GM19455 (cell line): ENCODE measurements at regions not wholly inside any gene's neighbourhood (a gene's known extent, or its start where the extent isn't known, plus 50 kb on each side); places are given as distances from the start of the nearest gene placed in this dataset.
"Not testable (repeated sequence)": the region's sequence is repeated elsewhere in the genome, so short reads cannot be mapped to it uniquely, and the experiment has no call there.

Source experiments
- ATAC-seq: cut with Tn5 transposase; IDR thresholded peaks from one replicate; pipeline ENCODE4 v1.9.1; 2021; ENCODE audit not compliant: unreplicated experiment

GRCh38 chr9:115766370-115766955 is 387.1 kb upstream of the PAPPA start:
- ATAC-seq, result no peak

GRCh38 chr9:115770521-115770920 is 383.1 kb upstream of the PAPPA start:
- no peak for ATAC-seq

GRCh38 chr9:115775659-115776058 is 377.9 kb upstream of the PAPPA start:
- ATAC-seq, result no peak

- ATAC-seq, result no peak
Observed at GRCh38 chr9:115777610-115778009, 376.0 kb upstream of the PAPPA start.

GRCh38 chr9:115781070-115781736 is 372.4 kb upstream of the PAPPA start:
- no peak for ATAC-seq

- no peak for ATAC-seq
Observed at GRCh38 chr9:115786321-115786720, 367.3 kb upstream of the PAPPA start.

- no peak for ATAC-seq
Observed at GRCh38 chr9:115790520-115790919, 363.1 kb upstream of the PAPPA start.

- no peak for ATAC-seq
Observed at GRCh38 chr9:115794921-115795475, 358.6 kb upstream of the PAPPA start.

- ATAC-seq, result no peak
Observed at GRCh38 chr9:115799734-115800133, 353.9 kb upstream of the PAPPA start.

GRCh38 chr9:115804206-115804605 is 349.4 kb upstream of the PAPPA start:
- ATAC-seq, result no peak

GRCh38 chr9:115808108-115808507 is 345.5 kb upstream of the PAPPA start:
- no peak for ATAC-seq

- no peak for ATAC-seq
Observed at GRCh38 chr9:115808695-115809094, 344.9 kb upstream of the PAPPA start.

- no peak for ATAC-seq
Observed at GRCh38 chr9:115810166-115810565, 343.4 kb upstream of the PAPPA start.

GRCh38 chr9:115814081-115814480 is 339.5 kb upstream of the PAPPA start:
- ATAC-seq, result no peak

GRCh38 chr9:115815786-115816185 is 337.8 kb upstream of the PAPPA start:
- no peak for ATAC-seq

- ATAC-seq, result not testable (repeated sequence)
Observed at GRCh38 chr9:115818651-115819050, 334.9 kb upstream of the PAPPA start.

GRCh38 chr9:115832031-115832430 is 321.6 kb upstream of the PAPPA start:
- no peak for ATAC-seq

- ATAC-seq, result no peak
Observed at GRCh38 chr9:115837618-115838017, 316.0 kb upstream of the PAPPA start.

GRCh38 chr9:115838417-115838816 is 315.2 kb upstream of the PAPPA start:
- ATAC-seq, result no peak

- not testable (repeated sequence) for ATAC-seq
Observed at GRCh38 chr9:115844433-115844832, 309.2 kb upstream of the PAPPA start.

- ATAC-seq, result no peak
Observed at GRCh38 chr9:115845648-115846312, 307.8 kb upstream of the PAPPA start.

GRCh38 chr9:115847216-115847615 is 306.4 kb upstream of the PAPPA start:
- no peak for ATAC-seq
